ENCODE measurements at regions not wholly inside any gene's neighbourhood (a gene's known extent, or its start where the extent isn't known, plus 50 kb on each side); places are given as distances from the start of the nearest gene placed in this dataset.

DNA sequence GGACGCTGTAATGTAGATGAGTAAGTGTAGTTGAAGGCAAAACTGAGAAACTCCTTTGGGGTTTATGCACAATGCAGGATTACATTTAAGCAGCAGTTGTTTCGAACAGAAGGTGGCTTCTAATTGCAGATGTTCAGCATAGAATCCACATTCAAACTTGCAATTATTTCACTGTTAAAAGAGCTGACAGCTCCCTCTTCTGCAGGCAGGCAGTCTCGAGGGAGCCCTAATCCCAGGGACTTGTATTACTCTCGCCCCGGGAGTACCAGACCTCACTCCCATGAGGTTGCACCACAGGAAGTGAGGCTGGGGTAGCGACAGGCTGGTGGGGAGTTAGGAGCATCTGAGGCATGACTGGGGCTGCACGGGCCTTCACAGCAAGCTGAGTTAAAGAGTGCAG, 484.3 kb upstream of the EEF2KMT start:
- DNase-seq (ENCODE audit: low read depth, low spot score) (no peak), ATAC-seq (no peak)
- Histone ChIP-seq H2AFZ (ENCODE audit: low read depth, low read length, poor library complexity, severe bottlenecking) (no peak overlapping the region), H3K9me3 (ENCODE audit: control insufficient read depth in 1 of 2, insufficient read depth in 1 of 2, low read depth in 1 of 2, low read length in 2 of 2) (no peaks in the 10 kb centered on the region), H3K9me2 (ENCODE audit: insufficient read depth) (no peaks in the 10 kb centered on the region), H3K4me3 (replicated peaks in 1 of 2; ENCODE audit: low read depth in 1 of 2, low read length in 2 of 2) (no peak overlapping the region), H3K27ac (ENCODE audit: low read depth, low read length) (no peak overlapping the region), H3K79me2 (ENCODE audit: insufficient read depth, low read length) (no peaks in the 10 kb centered on the region), H3K27me3 (ENCODE audit: insufficient read depth, low read length) (peaks cover 47% of the 10 kb centered on the region), H3K4me1 (ENCODE audit: control insufficient read depth in 1 of 2, insufficient read depth in 2 of 2, low read length in 2 of 2) (no peaks in the 10 kb centered on the region), H3K36me3 (ENCODE audit: control insufficient read depth in 1 of 2, insufficient read depth in 2 of 2, low read length in 2 of 2) (no peaks in the 10 kb centered on the region), H3K9ac (ENCODE audit: low read length) (no peak overlapping the region), H4K20me1 (ENCODE audit: insufficient read depth) (no peaks in the 10 kb centered on the region), H3K4me2 (ENCODE audit: low read length) (no peak overlapping the region)
- POLR2A ChIA-PET = no interaction called here
- RAD21 ChIA-PET (ENCODE audit: low non-redundant PET in 1 of 2, low total read pairs in 2 of 2, uncharacterized antibody in 2 of 2, unreplicated experiment in 2 of 2) = no interaction called here
- CTCF ChIA-PET = no interaction called here
- TF ChIP-seq TCF7L2 (IDR thresholded peaks at IDR 0.05; ENCODE audit: borderline replicate concordance, extremely low read depth, insufficient read depth, insufficient read length) (no peak), POLR2AphosphoS5 (IDR thresholded peaks at IDR 0.05; ENCODE audit: low read depth, low read length) (no peak), RAD21 (IDR thresholded peaks at IDR 0.05; ENCODE audit: low read depth) (no peak), ZFX (IDR thresholded peaks at IDR 0.05) (no peak), POLR2A (IDR thresholded peaks at IDR 0.05; ENCODE audit: borderline replicate concordance, extremely low read depth, insufficient read depth, insufficient read length) (no peak), YY1 (IDR thresholded peaks at IDR 0.05; ENCODE audit: extremely low read depth, insufficient replicate concordance, low read depth, low read length) (no peak), CBX3 (IDR thresholded peaks at IDR 0.05; ENCODE audit: low read depth) (no peak), CEBPB (IDR thresholded peaks at IDR 0.05; ENCODE audit: low read depth) (no peak), EZH2 (IDR thresholded peaks at IDR 0.05) (no peak), SIN3A (IDR thresholded peaks at IDR 0.05; ENCODE audit: low read depth) (no peak), SP1 (IDR thresholded peaks at IDR 0.05; ENCODE audit: low read depth) (no peak), ELF1 (IDR thresholded peaks at IDR 0.05; ENCODE audit: borderline replicate concordance, low read depth) (no peak), EGR1 (IDR thresholded peaks at IDR 0.05; ENCODE audit: low read depth) (no peak)
- TF ChIP-seq, protein P1, sequence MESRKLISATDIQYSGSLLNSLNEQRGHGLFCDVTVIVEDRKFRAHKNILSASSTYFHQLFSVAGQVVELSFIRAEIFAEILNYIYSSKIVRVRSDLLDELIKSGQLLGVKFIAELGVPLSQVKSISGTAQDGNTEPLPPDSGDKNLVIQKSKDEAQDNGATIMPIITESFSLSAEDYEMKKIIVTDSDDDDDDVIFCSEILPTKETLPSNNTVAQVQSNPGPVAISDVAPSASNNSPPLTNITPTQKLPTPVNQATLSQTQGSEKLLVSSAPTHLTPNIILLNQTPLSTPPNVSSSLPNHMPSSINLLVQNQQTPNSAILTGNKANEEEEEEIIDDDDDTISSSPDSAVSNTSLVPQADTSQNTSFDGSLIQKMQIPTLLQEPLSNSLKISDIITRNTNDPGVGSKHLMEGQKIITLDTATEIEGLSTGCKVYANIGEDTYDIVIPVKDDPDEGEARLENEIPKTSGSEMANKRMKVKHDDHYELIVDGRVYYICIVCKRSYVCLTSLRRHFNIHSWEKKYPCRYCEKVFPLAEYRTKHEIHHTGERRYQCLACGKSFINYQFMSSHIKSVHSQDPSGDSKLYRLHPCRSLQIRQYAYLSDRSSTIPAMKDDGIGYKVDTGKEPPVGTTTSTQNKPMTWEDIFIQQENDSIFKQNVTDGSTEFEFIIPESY (IDR thresholded peaks at IDR 0.05; ENCODE audit: extremely low read depth, insufficient replicate concordance, low read length) = no peak
- TF ChIP-seq, protein P2, sequence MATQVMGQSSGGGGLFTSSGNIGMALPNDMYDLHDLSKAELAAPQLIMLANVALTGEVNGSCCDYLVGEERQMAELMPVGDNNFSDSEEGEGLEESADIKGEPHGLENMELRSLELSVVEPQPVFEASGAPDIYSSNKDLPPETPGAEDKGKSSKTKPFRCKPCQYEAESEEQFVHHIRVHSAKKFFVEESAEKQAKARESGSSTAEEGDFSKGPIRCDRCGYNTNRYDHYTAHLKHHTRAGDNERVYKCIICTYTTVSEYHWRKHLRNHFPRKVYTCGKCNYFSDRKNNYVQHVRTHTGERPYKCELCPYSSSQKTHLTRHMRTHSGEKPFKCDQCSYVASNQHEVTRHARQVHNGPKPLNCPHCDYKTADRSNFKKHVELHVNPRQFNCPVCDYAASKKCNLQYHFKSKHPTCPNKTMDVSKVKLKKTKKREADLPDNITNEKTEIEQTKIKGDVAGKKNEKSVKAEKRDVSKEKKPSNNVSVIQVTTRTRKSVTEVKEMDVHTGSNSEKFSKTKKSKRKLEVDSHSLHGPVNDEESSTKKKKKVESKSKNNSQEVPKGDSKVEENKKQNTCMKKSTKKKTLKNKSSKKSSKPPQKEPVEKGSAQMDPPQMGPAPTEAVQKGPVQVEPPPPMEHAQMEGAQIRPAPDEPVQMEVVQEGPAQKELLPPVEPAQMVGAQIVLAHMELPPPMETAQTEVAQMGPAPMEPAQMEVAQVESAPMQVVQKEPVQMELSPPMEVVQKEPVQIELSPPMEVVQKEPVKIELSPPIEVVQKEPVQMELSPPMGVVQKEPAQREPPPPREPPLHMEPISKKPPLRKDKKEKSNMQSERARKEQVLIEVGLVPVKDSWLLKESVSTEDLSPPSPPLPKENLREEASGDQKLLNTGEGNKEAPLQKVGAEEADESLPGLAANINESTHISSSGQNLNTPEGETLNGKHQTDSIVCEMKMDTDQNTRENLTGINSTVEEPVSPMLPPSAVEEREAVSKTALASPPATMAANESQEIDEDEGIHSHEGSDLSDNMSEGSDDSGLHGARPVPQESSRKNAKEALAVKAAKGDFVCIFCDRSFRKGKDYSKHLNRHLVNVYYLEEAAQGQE (IDR thresholded peaks at IDR 0.05; ENCODE audit: low read depth) = no peak
- BruUV-seq (replicated peaks) = no TSS peak
- intact Hi-C loops (cut with micrococcal nuclease) = no loop called here
